ENCODE measurements at regions not wholly inside any gene's neighbourhood (a gene's known extent, or its start where the extent isn't known, plus 50 kb on each side); places are given as distances from the start of the nearest gene placed in this dataset.
A peak's percentile ranks its signal among the peaks of the same experiment; 100 is the strongest.

DNA sequence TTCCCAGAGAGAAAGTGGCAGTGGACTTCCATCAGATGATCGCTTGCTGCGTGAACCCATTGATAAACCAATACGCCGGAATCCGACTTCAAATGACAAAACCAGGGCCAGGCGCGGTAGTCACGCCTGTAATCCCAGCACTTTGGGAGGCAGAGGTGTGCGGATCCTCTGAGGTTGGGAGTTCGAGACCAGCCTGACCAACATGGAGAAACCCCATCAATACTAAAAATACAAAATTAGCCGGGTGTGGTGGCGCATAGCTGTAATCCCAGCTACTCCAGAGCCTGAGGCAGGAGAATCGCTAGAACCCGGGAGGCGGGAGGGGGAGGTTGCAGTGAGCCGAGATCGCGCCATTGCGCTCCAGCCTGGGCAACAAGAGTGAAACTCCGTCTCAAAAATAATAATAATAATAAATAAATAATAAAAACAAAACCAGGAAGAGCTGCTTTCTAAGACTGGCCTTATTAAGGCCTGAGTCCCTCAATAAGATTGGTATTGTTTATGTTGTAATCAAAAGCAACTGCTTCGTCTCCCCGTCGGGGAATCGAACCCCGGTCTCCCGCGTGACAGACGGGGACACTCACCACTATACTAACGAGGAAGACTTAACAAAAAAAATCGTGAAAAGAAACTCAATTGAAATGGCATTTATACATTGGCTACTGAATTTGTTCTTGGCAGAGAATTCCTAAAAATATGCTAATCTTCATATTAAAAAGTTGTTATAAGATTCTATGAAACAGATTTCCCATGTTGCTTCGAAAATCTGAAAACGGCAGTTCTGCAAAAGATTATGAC is 110.2 kb upstream of the ZNF184 start:
- no peak for TF ChIP-seq CTCF (IDR thresholded peaks at IDR 0.05; ENCODE audit: insufficient read depth, low read length)
- peak; percentile 65 for DNase-seq (ENCODE audit: low read depth)
- no peak overlapping the region for H3K4me3 ChIP-seq (ENCODE audit: low read depth, low read length)

DNA sequence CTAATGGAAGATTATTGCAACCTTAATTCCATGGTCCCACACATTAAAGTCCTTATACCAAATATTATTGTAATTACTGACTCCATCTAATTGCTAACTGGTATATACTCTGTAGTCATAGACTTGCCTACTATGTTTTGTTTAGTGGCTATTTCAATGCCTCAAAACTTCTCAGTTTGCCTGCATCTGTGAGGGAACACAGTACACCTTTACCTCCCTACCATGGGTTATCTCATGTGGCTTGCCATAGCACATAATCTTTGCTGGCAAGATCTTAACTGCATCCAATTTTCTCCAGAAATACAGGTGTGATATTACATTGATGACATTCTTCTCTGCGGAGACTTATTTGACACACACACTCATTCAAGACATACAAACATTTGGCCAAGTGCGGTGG is 107.1 kb upstream of the ZNF184 start:
- TF ChIP-seq CTCF (IDR thresholded peaks at IDR 0.05; ENCODE audit: insufficient read depth, low read length), result no peak
- DNase-seq (ENCODE audit: low read depth), result no peak
- H3K4me3 ChIP-seq (ENCODE audit: low read depth, low read length), result no peak overlapping the region

GRCh38 chr6:27577922-27578321 is 105.0 kb upstream of the ZNF184 start:
- no peak overlapping the region for H3K4me3 ChIP-seq (ENCODE audit: low read depth, low read length)
- DNase-seq (ENCODE audit: low read depth), result no peak
- no peak for TF ChIP-seq CTCF (IDR thresholded peaks at IDR 0.05; ENCODE audit: insufficient read depth, low read length)

- no peak for TF ChIP-seq CTCF (IDR thresholded peaks at IDR 0.05; ENCODE audit: insufficient read depth, low read length)
- DNase-seq (ENCODE audit: low read depth), result no peak
- no peak overlapping the region for H3K4me3 ChIP-seq (ENCODE audit: low read depth, low read length)
Measured at GRCh38 chr6:27575594-27576361, 102.9 kb upstream of the ZNF184 start.

GRCh38 chr6:27568226-27568897 is 95.5 kb upstream of the ZNF184 start:
- no peak overlapping the region for H3K4me3 ChIP-seq (ENCODE audit: low read depth, low read length)
- no peak for DNase-seq (ENCODE audit: low read depth)
- TF ChIP-seq CTCF (IDR thresholded peaks at IDR 0.05; ENCODE audit: insufficient read depth, low read length), result no peak

GRCh38 chr6:27565839-27566779 is 93.2 kb upstream of the ZNF184 start:
- no peak overlapping the region for H3K4me3 ChIP-seq (ENCODE audit: low read depth, low read length)
- TF ChIP-seq CTCF (IDR thresholded peaks at IDR 0.05; ENCODE audit: insufficient read depth, low read length), result no peak
- no peak for DNase-seq (ENCODE audit: low read depth)
